ENCODE measurements at regions not wholly inside any gene's neighbourhood (a gene's known extent, or its start where the extent isn't known, plus 50 kb on each side); places are given as distances from the start of the nearest gene placed in this dataset.
A peak's percentile ranks its signal among the peaks of the same experiment; 100 is the strongest.

DNA sequence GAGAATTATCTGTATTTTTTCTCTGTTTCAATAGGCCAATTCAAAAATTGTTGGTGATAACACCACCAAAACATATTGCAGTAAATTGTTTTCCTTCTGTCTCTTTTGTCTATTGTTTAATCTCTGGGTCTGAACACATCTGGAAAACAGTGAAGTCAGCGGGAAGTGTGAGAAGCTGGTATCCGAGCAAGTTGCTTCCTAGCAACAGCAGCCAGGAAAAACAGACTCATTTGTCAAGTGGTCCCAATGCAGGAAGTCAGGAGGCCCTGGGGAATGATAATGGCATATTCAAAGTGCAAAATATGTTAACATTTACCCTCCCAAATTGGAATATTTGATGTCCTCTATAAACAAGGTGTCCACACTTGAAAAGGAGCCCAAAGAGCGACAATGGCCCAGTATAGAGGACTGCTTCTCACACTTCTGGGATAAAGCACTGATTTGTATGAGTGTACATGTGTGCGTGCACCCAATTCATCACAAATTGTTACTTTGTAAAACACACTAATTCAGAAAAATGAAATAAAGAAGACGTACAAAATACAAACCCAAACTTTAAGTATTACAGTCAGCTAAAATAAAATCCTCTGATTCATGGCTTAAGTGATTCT, 515.0 kb downstream of the TBC1D4 start:
- peak; percentile 59 to 73 (median 64) for ATAC-seq
- no peak for DNase-seq
- Histone ChIP-seq H3K36me3 (no peaks in the 10 kb centered on the region), H3K27ac (no peak overlapping the region), H3K9me3 (no peaks in the 10 kb centered on the region), H3K4me1 (no peaks in the 10 kb centered on the region), H3K4me3 (no peak overlapping the region), H3K27me3 (no peaks in the 10 kb centered on the region)
- no peak for TF ChIP-seq POLR2A (IDR thresholded peaks at IDR 0.05)
- TF ChIP-seq, protein P1, sequence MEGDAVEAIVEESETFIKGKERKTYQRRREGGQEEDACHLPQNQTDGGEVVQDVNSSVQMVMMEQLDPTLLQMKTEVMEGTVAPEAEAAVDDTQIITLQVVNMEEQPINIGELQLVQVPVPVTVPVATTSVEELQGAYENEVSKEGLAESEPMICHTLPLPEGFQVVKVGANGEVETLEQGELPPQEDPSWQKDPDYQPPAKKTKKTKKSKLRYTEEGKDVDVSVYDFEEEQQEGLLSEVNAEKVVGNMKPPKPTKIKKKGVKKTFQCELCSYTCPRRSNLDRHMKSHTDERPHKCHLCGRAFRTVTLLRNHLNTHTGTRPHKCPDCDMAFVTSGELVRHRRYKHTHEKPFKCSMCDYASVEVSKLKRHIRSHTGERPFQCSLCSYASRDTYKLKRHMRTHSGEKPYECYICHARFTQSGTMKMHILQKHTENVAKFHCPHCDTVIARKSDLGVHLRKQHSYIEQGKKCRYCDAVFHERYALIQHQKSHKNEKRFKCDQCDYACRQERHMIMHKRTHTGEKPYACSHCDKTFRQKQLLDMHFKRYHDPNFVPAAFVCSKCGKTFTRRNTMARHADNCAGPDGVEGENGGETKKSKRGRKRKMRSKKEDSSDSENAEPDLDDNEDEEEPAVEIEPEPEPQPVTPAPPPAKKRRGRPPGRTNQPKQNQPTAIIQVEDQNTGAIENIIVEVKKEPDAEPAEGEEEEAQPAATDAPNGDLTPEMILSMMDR (IDR thresholded peaks at IDR 0.05) = no peak
- intact Hi-C loops (cut with DNase I) = no loop called here
- WGBS (ENCODE audit: insufficient coverage, low coverage, low lambda C conversion rate, missing lambda C conversion rate) = 36% methylated on average over 5 of the region's 5 CpGs

DNA sequence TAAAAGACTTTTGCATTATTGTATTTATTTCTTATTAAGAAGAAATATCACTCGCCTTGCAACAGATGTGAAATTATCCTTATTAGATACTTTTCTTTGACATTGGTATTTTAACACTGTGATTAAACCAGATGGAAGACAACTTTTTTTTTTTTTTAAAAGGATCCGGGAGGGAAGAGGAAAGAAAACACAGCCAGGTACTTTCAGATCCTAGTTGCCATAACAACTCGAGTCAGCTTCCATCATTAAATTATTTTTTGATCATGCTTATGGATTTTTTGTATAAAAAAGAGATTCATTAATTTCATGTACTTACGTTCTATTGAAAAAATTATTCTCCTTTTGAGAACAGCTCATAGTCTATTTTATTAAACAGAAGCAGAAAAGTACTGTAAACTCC, 515.7 kb downstream of the TBC1D4 start:
- Histone ChIP-seq H3K4me1 (no peaks in the 10 kb centered on the region), H3K4me3 (no peak overlapping the region), H3K27ac (no peak overlapping the region), H3K27me3 (no peaks in the 10 kb centered on the region), H3K9me3 (no peaks in the 10 kb centered on the region), H3K36me3 (no peaks in the 10 kb centered on the region)
- intact Hi-C loops (cut with DNase I) = no loop called here
- ATAC-seq = no peak
- no peak for DNase-seq
- WGBS (ENCODE audit: insufficient coverage, low coverage, low lambda C conversion rate, missing lambda C conversion rate) = 42% methylated on average over 4 of the region's 4 CpGs
- TF ChIP-seq POLR2A (IDR thresholded peaks at IDR 0.05) = no peak
- TF ChIP-seq, protein P1 (IDR thresholded peaks at IDR 0.05) = no peak

DNA sequence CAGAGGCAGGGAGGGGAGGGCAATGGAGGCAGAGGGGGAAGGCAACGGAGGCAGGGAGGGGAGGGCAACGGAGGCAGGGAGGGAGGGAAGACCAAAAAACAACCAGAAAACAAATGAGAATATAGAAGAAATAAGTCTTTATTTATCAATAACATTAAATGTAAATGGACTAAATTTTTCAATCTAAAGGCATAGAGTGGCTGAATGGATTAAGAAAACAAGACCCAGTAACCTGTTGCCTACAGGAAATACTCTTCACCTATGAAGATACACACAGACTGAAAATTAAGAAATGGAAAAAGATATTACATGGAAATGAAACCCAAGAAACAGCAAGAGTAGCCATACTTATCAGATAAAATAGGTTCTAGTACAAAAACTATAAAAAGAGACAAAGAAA, 536.3 kb downstream of the TBC1D4 start:
- Histone ChIP-seq H3K27ac (no peak overlapping the region), H3K4me3 (no peak overlapping the region), H3K36me3 (no peaks in the 10 kb centered on the region), H3K27me3 (no peaks in the 10 kb centered on the region), H3K9me3 (no peaks in the 10 kb centered on the region), H3K4me1 (no peaks in the 10 kb centered on the region)
- no peak for ATAC-seq
- intact Hi-C loops (cut with DNase I) = no loop called here
- 60% methylated on average over 2 of the region's 2 CpGs for WGBS (ENCODE audit: insufficient coverage, low coverage, low lambda C conversion rate, missing lambda C conversion rate)
- no peak for DNase-seq
- TF ChIP-seq, protein P1 (IDR thresholded peaks at IDR 0.05) = no peak
- TF ChIP-seq POLR2A (IDR thresholded peaks at IDR 0.05) = no peak

DNA sequence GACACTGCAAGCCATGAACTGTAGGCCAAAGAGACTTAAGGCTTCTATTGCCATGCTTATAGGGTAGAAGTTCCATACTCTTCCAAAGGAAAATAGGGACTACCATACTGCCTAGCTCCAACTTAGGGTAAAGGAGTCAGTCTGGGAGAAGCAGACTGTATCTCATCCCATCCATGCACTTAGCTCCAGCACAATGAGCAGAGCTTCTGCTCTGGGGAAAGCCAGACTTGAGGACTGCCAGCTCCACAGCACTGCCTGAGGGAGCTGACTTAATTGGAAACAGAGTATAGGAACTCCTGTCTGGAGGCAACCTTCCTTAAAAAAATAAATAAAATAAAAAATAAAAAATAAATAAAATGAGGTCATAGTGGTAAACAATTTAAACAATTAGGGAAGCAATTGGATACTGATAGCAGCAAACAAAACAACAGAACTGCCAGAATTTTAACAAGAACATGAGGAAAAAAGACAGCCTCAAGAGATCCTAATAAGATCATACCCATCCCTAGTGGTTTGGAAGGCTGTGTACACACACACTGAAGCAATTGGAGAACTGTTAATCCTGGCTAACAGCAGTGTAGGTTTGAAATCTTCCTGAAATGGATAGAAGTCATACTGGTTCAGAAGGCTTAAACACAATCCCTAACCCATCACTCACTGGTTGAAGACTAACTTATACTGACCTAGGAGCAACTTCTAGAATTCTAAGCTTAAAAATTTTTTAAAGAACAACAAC, 550.1 kb downstream of the TBC1D4 start:
- ATAC-seq (no peak), DNase-seq (no peak)
- intact Hi-C loops (cut with DNase I) = no loop called here
- no peaks in the 10 kb centered on the region for H3K36me3 ChIP-seq
- no peaks in the 10 kb centered on the region for H3K9me3 ChIP-seq
- no peak for TF ChIP-seq POLR2A (IDR thresholded peaks at IDR 0.05)
- TF ChIP-seq, protein P1 (IDR thresholded peaks at IDR 0.05) = no peak
- no peak overlapping the region for H3K4me3 ChIP-seq
- H3K27ac ChIP-seq = no peak overlapping the region
- H3K27me3 ChIP-seq = no peaks in the 10 kb centered on the region
- H3K4me1 ChIP-seq = no peaks in the 10 kb centered on the region
